GM19397 (cell line): ENCODE measurements at regions not wholly inside any gene's neighbourhood (a gene's known extent, or its start where the extent isn't known, plus 50 kb on each side); places are given as distances from the start of the nearest gene placed in this dataset.

Source experiments
- ATAC-seq: cut with Tn5 transposase; IDR thresholded peaks from one replicate; pipeline ENCODE4 v1.9.1; 2021; ENCODE audit warnings: mild to moderate bottlenecking, moderate library complexity; ENCODE audit not compliant: unreplicated experiment

- no peak for ATAC-seq
Measured at GRCh38 chr5:93279296-93279963, 301.6 kb downstream of the NR2F1-AS1 start.

- no peak for ATAC-seq
Measured at GRCh38 chr5:93278896-93279295, 302.1 kb downstream of the NR2F1-AS1 start.

GRCh38 chr5:93277051-93277450 lies 304.0 kb downstream of the NR2F1-AS1 start:
- ATAC-seq = no peak

- ATAC-seq = no peak
Measured at GRCh38 chr5:93275376-93275775, 305.6 kb downstream of the NR2F1-AS1 start.

- no peak for ATAC-seq
Measured at GRCh38 chr5:93274291-93274690, 306.7 kb downstream of the NR2F1-AS1 start.

GRCh38 chr5:93273176-93273575 lies 307.8 kb downstream of the NR2F1-AS1 start:
- ATAC-seq = no peak

- ATAC-seq = no peak
Measured at GRCh38 chr5:93272108-93272507, 308.9 kb downstream of the NR2F1-AS1 start.

GRCh38 chr5:93267736-93268135 lies 313.3 kb downstream of the NR2F1-AS1 start:
- ATAC-seq = no peak

- ATAC-seq = no peak
Measured at GRCh38 chr5:93267276-93267675, 313.7 kb downstream of the NR2F1-AS1 start.

- no peak for ATAC-seq
Measured at GRCh38 chr5:93257616-93258015, 323.4 kb downstream of the NR2F1-AS1 start.

GRCh38 chr5:93255796-93256195 lies 325.2 kb downstream of the NR2F1-AS1 start:
- no peak for ATAC-seq

- no peak for ATAC-seq
Measured at GRCh38 chr5:93252165-93252564, 328.9 kb downstream of the NR2F1-AS1 start.

GRCh38 chr5:93251347-93251746 lies 329.7 kb downstream of the NR2F1-AS1 start:
- no peak for ATAC-seq

- ATAC-seq = no peak
Measured at GRCh38 chr5:93250424-93250823, 330.6 kb downstream of the NR2F1-AS1 start.

GRCh38 chr5:93249651-93250289 lies 331.2 kb downstream of the NR2F1-AS1 start:
- ATAC-seq = no peak

GRCh38 chr5:93247105-93247504 lies 333.9 kb downstream of the NR2F1-AS1 start:
- ATAC-seq = no peak

- ATAC-seq = no peak
Measured at GRCh38 chr5:93246090-93246855, 334.7 kb downstream of the NR2F1-AS1 start.

GRCh38 chr5:93245226-93245625 lies 335.8 kb downstream of the NR2F1-AS1 start:
- ATAC-seq = no peak

GRCh38 chr5:93243481-93243880 lies 337.5 kb downstream of the NR2F1-AS1 start:
- no peak for ATAC-seq

- ATAC-seq = no peak
Measured at GRCh38 chr5:93240228-93240834, 340.7 kb downstream of the NR2F1-AS1 start.

- no peak for ATAC-seq
Measured at GRCh38 chr5:93236807-93237421, 344.1 kb downstream of the NR2F1-AS1 start.
